Duodenal mucosa (tissue), 2 donors: ENCODE measurements at regions not wholly inside any gene's neighbourhood (a gene's known extent, or its start where the extent isn't known, plus 50 kb on each side); places are given as distances from the start of the nearest gene placed in this dataset.

Experiments
- H3K27ac ChIP-seq: one replicate; pipeline ENCODE4 v1.7.0; 2013; ENCODE audit warnings: low read depth, low read length
- H3K27me3 ChIP-seq, 2 donors: one replicate each; pipeline ENCODE4 v1.7.0; 2013; ENCODE audit warnings: low read length in 2 of 2, control low read depth in 1 of 2; ENCODE audit not compliant: insufficient read depth in 2 of 2, control insufficient read depth in 1 of 2
- H3K36me3 ChIP-seq, 2 donors: one replicate each; pipeline ENCODE4 v1.7.0; 2013; ENCODE audit warnings: low read length in 2 of 2, control low read depth in 1 of 2; ENCODE audit not compliant: insufficient read depth in 2 of 2, control insufficient read depth in 1 of 2
- H3K4me1 ChIP-seq, 2 donors: one replicate each; pipeline ENCODE4 v1.7.0; 2013; ENCODE audit warnings: low read length in 2 of 2, control low read depth in 1 of 2; ENCODE audit not compliant: insufficient read depth in 2 of 2, control insufficient read depth in 1 of 2
- H3K4me3 ChIP-seq, 2 donors: one replicate each; pipeline ENCODE4 v1.7.0; 2013; ENCODE audit warnings: low read length in 2 of 2, low read depth in 1 of 2
- H3K9ac ChIP-seq, 2 donors: one replicate each; pipeline ENCODE4 v1.7.0; 2013; ENCODE audit warnings: low read length in 2 of 2, low read depth in 1 of 2
- H3K9me3 ChIP-seq, 2 donors: one replicate each; pipeline ENCODE4 v1.7.0; 2013; ENCODE audit warnings: low read length in 2 of 2, control low read depth in 1 of 2; ENCODE audit not compliant: control insufficient read depth in 1 of 2

DNA sequence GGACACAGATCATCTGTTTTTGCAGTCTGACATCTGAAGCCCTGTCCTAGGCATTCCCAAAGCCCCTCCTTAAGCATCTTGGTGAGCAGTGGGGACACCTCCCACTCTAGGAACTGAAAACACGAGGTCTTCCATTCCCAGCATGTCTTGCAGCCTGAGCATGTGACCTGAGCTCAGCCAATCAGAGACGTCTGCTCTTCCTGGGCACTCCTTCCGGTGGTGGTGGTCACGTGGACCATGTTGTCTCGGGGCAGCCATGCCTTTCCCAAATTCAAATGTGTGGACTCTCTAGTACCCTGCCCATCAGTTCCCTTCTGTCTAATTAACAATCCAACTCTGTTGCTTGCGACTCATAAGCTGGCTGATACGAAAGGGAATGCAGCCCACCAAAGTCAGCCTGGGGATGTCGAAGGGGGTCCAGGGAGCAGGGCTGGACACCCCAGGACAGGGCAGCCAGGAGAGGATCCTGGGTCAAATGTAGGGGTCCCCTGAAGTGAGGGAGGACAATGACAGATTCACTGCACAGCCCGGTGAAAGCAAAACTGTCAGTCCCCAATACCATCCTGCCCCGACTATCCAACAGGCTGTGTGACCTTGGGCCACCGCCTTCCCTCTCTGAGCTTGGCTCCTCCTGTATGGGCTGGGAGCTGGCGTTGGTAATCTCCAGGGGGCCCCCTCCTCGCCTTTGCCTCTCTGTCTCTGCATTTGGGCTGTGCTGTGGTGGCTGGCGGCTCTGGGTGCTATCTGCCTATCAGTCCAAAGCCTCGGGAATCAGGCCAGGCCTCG, 57.4 kb upstream of the BAIAP2L1 start:
- Histone ChIP-seq H3K9me3 (no peaks in the 10 kb centered on the region), H3K4me1 (no peaks in the 10 kb centered on the region), H3K27me3 (no peaks in the 10 kb centered on the region), H3K36me3 (no peaks in the 10 kb centered on the region), H3K9ac (no peak overlapping the region), H3K27ac (no peak overlapping the region), H3K4me3 (no peak overlapping the region)

DNA sequence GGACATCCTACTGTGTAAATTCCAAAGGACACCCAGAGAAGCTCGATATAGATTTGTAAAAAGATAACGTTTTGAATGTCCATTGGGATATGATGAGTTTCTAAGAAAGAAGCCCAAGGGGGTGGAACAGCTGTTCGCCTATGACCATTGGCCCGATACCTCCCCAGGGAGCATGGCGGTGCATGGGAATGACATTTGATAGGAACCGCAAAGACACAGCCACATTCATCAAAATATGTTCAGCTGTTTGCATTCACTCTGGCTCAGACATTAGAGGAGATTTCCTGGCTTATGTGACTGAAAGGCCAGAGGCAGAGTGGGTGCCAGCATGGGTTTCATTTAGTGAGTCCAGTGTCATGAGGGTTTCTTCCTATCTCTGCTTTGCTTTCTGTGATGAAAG, 56.0 kb upstream of the BAIAP2L1 start:
- H3K27me3 ChIP-seq = no peaks in the 10 kb centered on the region
- H3K9ac ChIP-seq = no peak overlapping the region
- no peaks in the 10 kb centered on the region for H3K9me3 ChIP-seq
- no peaks in the 10 kb centered on the region for H3K36me3 ChIP-seq
- no peak overlapping the region for H3K4me3 ChIP-seq
- no peaks in the 10 kb centered on the region for H3K4me1 ChIP-seq
- H3K27ac ChIP-seq = no peak overlapping the region

DNA sequence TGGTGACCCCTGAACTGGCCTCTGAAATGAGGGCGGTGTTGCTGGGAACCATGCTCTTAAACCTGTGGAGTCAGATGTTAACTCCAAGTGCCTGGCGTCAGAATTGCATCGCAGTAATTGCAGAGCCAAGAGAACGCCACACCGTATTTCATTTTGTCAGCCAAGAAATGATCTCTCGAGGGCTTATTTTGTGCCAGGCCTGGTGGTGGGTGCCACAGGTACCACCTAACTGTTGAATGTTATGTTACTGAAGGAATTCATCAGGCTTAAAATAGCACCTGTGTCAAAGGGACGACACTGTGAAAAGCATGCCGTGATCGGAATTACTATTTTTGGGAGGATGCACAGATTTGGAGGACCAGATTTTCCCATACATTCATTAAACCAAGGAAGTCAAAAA, 51.9 kb upstream of the BAIAP2L1 start:
- no peaks in the 10 kb centered on the region for H3K36me3 ChIP-seq
- H3K9me3 ChIP-seq = no peaks in the 10 kb centered on the region
- H3K9ac ChIP-seq = no peak overlapping the region
- H3K27me3 ChIP-seq = no peaks in the 10 kb centered on the region
- no peak overlapping the region for H3K27ac ChIP-seq
- H3K4me3 ChIP-seq = no peak overlapping the region
- H3K4me1 ChIP-seq = no peaks in the 10 kb centered on the region
